Amniotic stem cell (primary cell): ENCODE measurements at regions not wholly inside any gene's neighbourhood (a gene's known extent, or its start where the extent isn't known, plus 50 kb on each side); places are given as distances from the start of the nearest gene placed in this dataset.

Source experiments
- DNase-seq: peaks from one replicate; lab custom pipeline; 2025; lab: John Stamatoyannopoulos, UW

- DNase-seq = no peak
Observed at GRCh38 chr7:125046767-125047166, 117.1 kb upstream of the POT1 start.

GRCh38 chr7:125033506-125033905 is 103.9 kb upstream of the POT1 start:
- no peak for DNase-seq

DNA sequence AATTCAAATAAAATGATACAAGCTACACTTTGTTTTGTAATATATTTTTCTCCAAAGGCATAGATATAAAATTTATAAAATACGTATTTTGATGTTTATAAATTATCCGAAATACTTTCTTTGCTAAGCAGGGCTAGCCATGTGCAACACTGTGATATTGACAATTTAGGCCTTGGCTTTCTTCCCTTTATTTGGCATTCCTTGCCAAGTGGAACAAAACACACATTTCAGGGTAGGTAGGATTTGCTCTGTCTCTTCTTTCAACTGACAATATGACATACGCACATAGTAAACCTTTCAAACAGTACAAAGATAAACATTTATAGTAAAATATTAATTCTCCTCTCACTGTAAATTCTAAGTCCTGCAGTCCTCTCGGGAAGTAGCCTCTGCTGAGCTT is 103.3 kb upstream of the POT1 start:
- DNase-seq = no peak

GRCh38 chr7:125030756-125031387 is 101.2 kb upstream of the POT1 start:
- no peak for DNase-seq

- DNase-seq = no peak
Observed at GRCh38 chr7:125025620-125026019, 96.0 kb upstream of the POT1 start.

DNA sequence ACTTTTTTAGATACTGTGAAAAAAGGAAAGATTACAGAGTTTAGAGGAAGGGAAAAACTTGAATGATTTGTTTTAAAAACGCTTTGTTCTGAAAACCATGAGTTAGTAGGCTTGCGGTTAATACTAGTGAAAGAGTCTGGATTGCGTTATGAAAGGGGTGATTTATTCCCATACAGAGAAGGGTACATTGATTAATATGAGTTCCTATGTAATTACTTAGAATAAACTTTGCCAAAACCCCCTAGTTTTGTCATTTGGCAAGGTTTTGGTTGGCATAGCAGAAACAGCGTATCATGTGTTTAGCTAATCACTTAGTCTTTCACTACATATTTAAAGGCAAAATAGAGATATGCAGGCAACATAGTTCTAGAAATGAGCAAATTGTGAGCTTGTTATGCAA is 91.2 kb upstream of the POT1 start:
- DNase-seq = no peak

- no peak for DNase-seq
Observed at GRCh38 chr7:125010540-125010939, 80.9 kb upstream of the POT1 start.

- DNase-seq = no peak
Observed at GRCh38 chr7:124996778-124997177, 67.2 kb upstream of the POT1 start.

DNA sequence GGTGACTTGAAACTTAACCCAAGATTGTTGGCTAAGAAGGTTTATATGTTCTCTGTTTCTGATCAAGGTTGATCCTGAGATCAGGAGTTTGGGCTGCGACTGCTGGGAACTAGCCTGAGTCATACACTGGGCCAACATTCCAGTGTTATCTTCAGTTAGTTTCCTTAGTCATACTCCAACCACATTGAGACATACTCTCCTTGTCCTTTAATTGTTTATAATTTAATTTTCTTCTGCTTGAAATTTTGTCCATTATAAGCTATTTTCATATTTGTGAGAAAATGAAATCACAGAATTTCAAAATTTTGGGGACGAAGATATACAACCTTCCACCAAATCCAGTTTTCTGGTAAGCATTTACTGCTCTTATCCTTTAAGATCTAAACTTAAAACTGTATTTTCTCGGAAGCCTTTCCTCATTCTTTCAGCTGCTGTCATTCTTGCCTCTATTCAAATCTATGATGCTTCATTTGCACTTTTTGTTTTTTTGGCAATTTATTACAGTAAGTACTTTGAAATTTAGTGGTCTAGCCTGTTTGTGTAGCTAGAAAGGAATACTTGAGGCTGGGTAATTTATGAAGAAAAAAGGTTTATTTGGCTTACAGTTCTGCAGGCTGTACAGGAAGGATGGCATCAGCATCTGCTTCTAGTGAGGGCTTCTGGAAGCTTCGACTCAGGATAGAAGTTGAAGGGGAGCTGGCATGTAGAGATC is 63.4 kb upstream of the POT1 start:
- peak; percentile 50 for DNase-seq

DNA sequence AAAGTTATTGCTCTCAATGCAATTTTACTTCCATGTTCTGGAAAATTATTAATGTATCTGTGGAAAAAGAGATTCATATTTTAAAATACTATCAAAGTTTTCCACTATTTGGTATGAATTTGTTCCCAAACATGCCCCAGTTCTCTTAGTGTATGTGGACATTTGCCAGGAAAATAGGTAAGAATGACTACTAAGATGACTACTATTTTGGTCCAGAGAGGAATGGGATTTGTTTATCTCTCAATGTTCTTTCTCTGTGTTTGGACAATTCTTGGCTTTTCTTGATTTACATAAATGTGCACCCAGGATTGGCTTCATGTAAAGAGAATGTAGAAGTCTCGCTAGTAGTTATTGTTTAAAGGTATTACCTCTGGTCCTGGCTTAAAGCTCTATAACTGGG is 60.3 kb upstream of the POT1 start:
- DNase-seq = no peak
